Mesendoderm (in vitro differentiated cells): ENCODE measurements at regions not wholly inside any gene's neighbourhood (a gene's known extent, or its start where the extent isn't known, plus 50 kb on each side); places are given as distances from the start of the nearest gene placed in this dataset.

ENCODE experiments used
- DNase-seq: peaks from one replicate; pipeline ENCODE4 v3.0.0; 2013
- H2AK5ac ChIP-seq: 2 replicates; pipeline ENCODE4 v1.6.1; 2013; ENCODE audit warnings: low read length, inconsistent platforms
- H2BK120ac ChIP-seq: 2 replicates; pipeline ENCODE4 v1.6.1; 2013; ENCODE audit warnings: low read depth, mild to moderate bottlenecking, low read length, moderate library complexity, mixed read lengths
- H2BK15ac ChIP-seq: replicated peaks from 2 replicates; pipeline ENCODE4 v1.6.1; 2013; ENCODE audit warnings: low read depth, mild to moderate bottlenecking, moderate library complexity
- H2BK5ac ChIP-seq: 2 replicates; pipeline ENCODE4 v1.6.1; 2013; ENCODE audit warnings: low read length, inconsistent platforms
- H3K18ac ChIP-seq: 2 replicates; pipeline ENCODE4 v1.6.1; 2013; ENCODE audit warnings: mild to moderate bottlenecking, low read length, mixed read lengths
- H3K23ac ChIP-seq: one replicate; pipeline ENCODE4 v1.6.1; 2013; ENCODE audit warnings: low read length
- H3K27ac ChIP-seq: 2 replicates; pipeline ENCODE4 v1.5.1; 2013; ENCODE audit warnings: low read depth, mild to moderate bottlenecking, inconsistent platforms, low read length, moderate library complexity
- H3K27me3 ChIP-seq: 2 replicates; pipeline ENCODE4 v1.6.1; 2013; ENCODE audit warnings: low read length, control low read depth, mild to moderate bottlenecking, inconsistent platforms; ENCODE audit not compliant: insufficient read depth, poor library complexity
- H3K36me3 ChIP-seq: 2 replicates; pipeline ENCODE4 v1.6.1; 2013; ENCODE audit warnings: low read length, inconsistent platforms; ENCODE audit not compliant: control insufficient read depth, insufficient read depth
- H3K4ac ChIP-seq: one replicate; pipeline ENCODE4 v1.6.1; 2013; ENCODE audit warnings: low read depth, mild to moderate bottlenecking, low read length, moderate library complexity
- H3K4me1 ChIP-seq: 2 replicates; pipeline ENCODE4 v1.6.1; 2013; ENCODE audit warnings: low read depth, low read length, inconsistent platforms; ENCODE audit not compliant: control insufficient read depth
- H3K4me2 ChIP-seq: 2 replicates; pipeline ENCODE4 v1.6.1; 2013; ENCODE audit warnings: low read length
- H3K4me3 ChIP-seq: 2 replicates; pipeline ENCODE4 v1.5.1; 2013; ENCODE audit warnings: mild to moderate bottlenecking, low read length
- H3K56ac ChIP-seq: one replicate; pipeline ENCODE4 v1.6.1; 2013; ENCODE audit warnings: low read length
- H3K79me1 ChIP-seq: 2 replicates; pipeline ENCODE4 v1.6.1; 2013; ENCODE audit warnings: low read length, inconsistent platforms
- H3K79me2 ChIP-seq: 2 replicates; pipeline ENCODE4 v1.6.1; 2013; ENCODE audit warnings: mild to moderate bottlenecking, low read length; ENCODE audit not compliant: control insufficient read depth, insufficient read depth
- H3K9ac ChIP-seq: 2 replicates; pipeline ENCODE4 v1.6.1; 2013; ENCODE audit warnings: low read length, inconsistent platforms
- H4K5ac ChIP-seq: one replicate; pipeline ENCODE4 v1.6.1; 2013; ENCODE audit warnings: low read length
- H4K8ac ChIP-seq: one replicate; pipeline ENCODE4 v1.6.1; 2013; ENCODE audit warnings: low read depth, mild to moderate bottlenecking, control low read depth, low read length, moderate library complexity
- WGBS: extraction: QIAGEN DNeasy Blood & Tissue Kit; methylation state at CpG from one replicate; pipeline ENCODE4 v1.1.7; 2013; ENCODE audit warnings: low lambda C conversion rate, missing lambda C conversion rate; ENCODE audit not compliant: insufficient coverage; ENCODE audit errors: extremely low coverage; 5-methylcytosine and 5-hydroxymethylcytosine counted together

DNA sequence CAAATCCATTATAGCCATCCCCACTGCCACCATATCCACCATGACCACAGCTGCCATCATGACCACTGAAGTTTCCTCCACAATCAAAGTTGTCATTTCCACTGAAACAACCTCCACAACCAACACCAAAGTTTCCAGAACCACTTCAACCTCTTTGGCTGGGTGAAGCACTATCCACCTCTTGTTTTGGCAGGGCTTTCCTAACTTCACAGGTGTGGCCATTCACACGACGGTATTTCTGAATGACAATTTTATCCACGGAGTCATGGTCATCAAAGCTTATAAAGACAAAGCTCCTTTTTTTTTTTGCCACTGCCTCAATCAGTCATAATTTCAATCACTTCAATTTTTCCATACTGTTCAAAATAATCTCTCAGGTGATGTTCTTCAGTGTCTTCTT, 89.8 kb upstream of the UGP2 start:
- Histone ChIP-seq H3K4ac (no peak overlapping the region), H3K79me1 (no peaks in the 10 kb centered on the region), H3K23ac (no peak overlapping the region), H3K4me2 (no peak overlapping the region), H2BK15ac (no peak overlapping the region), H2BK5ac (no peak overlapping the region), H3K4me1 (no peaks in the 10 kb centered on the region), H2AK5ac (no peak overlapping the region), H4K5ac (no peak overlapping the region), H3K27ac (no peak overlapping the region), H2BK120ac (no peak overlapping the region), H3K36me3 (no peaks in the 10 kb centered on the region), H3K56ac (no peak overlapping the region), H3K4me3 (no peak overlapping the region), H3K18ac (no peak overlapping the region), H3K27me3 (no peaks in the 10 kb centered on the region), H3K9ac (no peak overlapping the region), H3K79me2 (no peaks in the 10 kb centered on the region), H4K8ac (no peak overlapping the region)
- no peak for DNase-seq
- no CpG with 5 or more reads among the region's 3 CpGs for WGBS

DNA sequence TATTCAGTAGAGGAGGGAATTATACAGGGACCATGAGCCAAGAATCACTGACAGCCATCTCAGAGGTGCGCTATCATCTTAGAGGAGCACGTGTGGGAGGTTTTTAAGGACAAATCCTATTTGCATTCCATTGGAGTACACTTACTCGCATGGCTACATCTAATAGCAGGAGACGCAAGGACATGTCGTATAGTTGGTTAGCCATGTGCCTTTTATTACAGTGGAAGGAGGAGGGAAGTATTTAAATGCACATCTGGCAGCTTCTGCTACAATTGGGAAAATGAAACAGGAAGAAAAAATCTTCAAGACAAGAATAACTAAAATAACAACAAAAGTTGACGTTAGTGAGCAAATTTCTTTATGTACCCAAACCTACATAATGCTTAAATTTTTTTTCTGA, 86.5 kb upstream of the UGP2 start:
- no peak for DNase-seq
- Histone ChIP-seq H3K18ac (no peak overlapping the region), H2BK120ac (no peak overlapping the region), H3K56ac (no peak overlapping the region), H3K27ac (no peak overlapping the region), H3K23ac (no peak overlapping the region), H4K8ac (no peak overlapping the region), H3K4me2 (no peak overlapping the region), H3K36me3 (no peaks in the 10 kb centered on the region), H2AK5ac (no peak overlapping the region), H3K4ac (no peak overlapping the region), H3K4me1 (no peaks in the 10 kb centered on the region), H3K9ac (no peak overlapping the region), H3K27me3 (no peaks in the 10 kb centered on the region), H3K79me2 (no peaks in the 10 kb centered on the region), H3K4me3 (no peak overlapping the region), H3K79me1 (no peaks in the 10 kb centered on the region), H2BK5ac (no peak overlapping the region), H2BK15ac (no peak overlapping the region), H4K5ac (no peak overlapping the region)
- no CpG with 5 or more reads among the region's 6 CpGs for WGBS

DNA sequence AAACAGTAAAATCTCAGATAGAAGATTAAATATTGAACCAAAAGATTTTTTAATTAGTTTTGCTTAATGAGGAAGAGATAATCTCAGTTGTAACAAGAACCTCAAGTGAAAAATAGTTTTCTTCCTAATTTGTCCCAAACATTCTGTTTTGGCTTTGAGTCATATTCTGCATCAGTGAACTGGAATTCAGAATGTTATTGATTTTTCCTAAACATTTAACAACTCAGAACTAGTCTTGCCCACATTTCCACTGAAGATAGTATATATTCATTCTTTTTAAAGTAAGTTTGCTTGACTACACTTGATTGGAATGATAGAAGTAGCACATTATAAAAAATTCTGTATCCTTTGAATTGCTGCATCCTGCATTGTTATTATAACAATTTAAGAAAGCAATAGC, 85.7 kb upstream of the UGP2 start:
- H2AK5ac ChIP-seq, result no peak overlapping the region
- H3K56ac ChIP-seq, result no peak overlapping the region
- H3K79me2 ChIP-seq, result no peaks in the 10 kb centered on the region
- no peak overlapping the region for H4K5ac ChIP-seq
- H3K36me3 ChIP-seq, result no peaks in the 10 kb centered on the region
- H2BK5ac ChIP-seq, result no peak overlapping the region
- H3K27me3 ChIP-seq, result no peaks in the 10 kb centered on the region
- H2BK15ac ChIP-seq, result no peak overlapping the region
- H2BK120ac ChIP-seq, result no peak overlapping the region
- H3K4me1 ChIP-seq, result no peaks in the 10 kb centered on the region
- no peak overlapping the region for H3K9ac ChIP-seq
- no peak overlapping the region for H3K23ac ChIP-seq
- H3K79me1 ChIP-seq, result no peaks in the 10 kb centered on the region
- H3K4me2 ChIP-seq, result no peak overlapping the region
- no peak overlapping the region for H3K4ac ChIP-seq
- DNase-seq, result no peak
- no peak overlapping the region for H3K18ac ChIP-seq
- H3K4me3 ChIP-seq, result no peak overlapping the region
- no peak overlapping the region for H3K27ac ChIP-seq
- H4K8ac ChIP-seq, result no peak overlapping the region

DNA sequence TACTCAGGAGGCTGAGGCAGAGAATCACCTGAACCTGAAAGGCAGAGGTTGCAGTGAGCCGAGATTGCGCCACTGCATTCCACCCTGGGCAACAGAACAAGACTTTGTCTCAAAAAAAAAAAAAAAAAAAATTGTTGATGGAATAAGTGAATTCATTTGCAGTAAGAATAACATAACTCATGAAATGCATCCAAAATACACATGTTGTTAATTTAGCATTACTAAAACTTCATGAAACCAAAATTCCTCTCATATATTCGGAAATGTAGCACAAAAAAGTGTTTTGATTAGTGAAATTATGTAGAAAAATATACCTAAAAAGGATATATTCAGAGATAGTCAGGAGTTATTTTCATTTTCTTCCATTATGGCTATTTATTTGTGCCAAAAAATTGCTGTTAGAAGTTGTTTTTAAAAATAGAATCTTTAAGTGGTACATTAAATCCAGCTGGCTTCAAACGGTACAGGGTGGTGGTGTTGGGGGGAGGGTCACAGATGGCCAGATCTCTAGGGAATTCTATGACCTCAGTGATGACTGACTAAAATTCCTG, 78.2 kb upstream of the UGP2 start:
- Histone ChIP-seq H3K56ac (no peak overlapping the region), H4K5ac (no peak overlapping the region), H3K23ac (no peak overlapping the region), H3K27ac (no peak overlapping the region), H3K36me3 (no peaks in the 10 kb centered on the region), H3K27me3 (no peaks in the 10 kb centered on the region), H3K4me2 (no peak overlapping the region), H3K4me3 (no peak overlapping the region), H3K4ac (no peak overlapping the region), H2AK5ac (no peak overlapping the region), H4K8ac (no peak overlapping the region), H3K18ac (no peak overlapping the region), H3K4me1 (peaks cover 3% of the 10 kb centered on the region), H2BK15ac (no peak overlapping the region), H3K79me2 (no peaks in the 10 kb centered on the region), H2BK120ac (no peak overlapping the region), H2BK5ac (no peak overlapping the region), H3K9ac (no peak overlapping the region), H3K79me1 (no peaks in the 10 kb centered on the region)
- no CpG with 5 or more reads among the region's 4 CpGs for WGBS
- no peak for DNase-seq

DNA sequence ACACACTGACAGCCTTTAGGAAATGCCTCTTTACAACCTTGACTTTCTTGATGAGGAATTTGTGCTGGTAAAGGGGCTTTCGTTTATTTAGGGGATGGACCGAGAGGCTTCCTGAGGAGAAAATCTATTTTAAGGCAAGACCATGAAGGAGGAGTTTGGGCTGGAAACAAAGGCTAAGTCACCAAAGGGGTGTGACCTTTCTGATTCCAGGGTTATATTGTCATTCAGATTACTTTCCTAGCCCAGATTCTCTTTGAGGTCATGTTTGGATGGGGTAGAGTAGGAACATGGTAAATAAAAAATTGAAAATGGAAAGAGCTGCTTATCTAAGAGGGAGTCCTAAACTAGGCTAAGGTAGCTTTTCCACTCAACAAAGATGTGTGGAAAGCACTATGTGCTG, 77.1 kb upstream of the UGP2 start:
- no peak overlapping the region for H2AK5ac ChIP-seq
- no peaks in the 10 kb centered on the region for H3K36me3 ChIP-seq
- H3K4me2 ChIP-seq, result no peak overlapping the region
- DNase-seq, result peak; percentile 17
- H3K18ac ChIP-seq, result no peak overlapping the region
- no peak overlapping the region for H3K56ac ChIP-seq
- H3K27ac ChIP-seq, result no peak overlapping the region
- H4K8ac ChIP-seq, result no peak overlapping the region
- H2BK120ac ChIP-seq, result no peak overlapping the region
- no peak overlapping the region for H3K23ac ChIP-seq
- WGBS, result no CpG with 5 or more reads among the region's 2 CpGs
- H3K4ac ChIP-seq, result no peak overlapping the region
- H3K4me3 ChIP-seq, result no peak overlapping the region
- H2BK5ac ChIP-seq, result no peak overlapping the region
- H2BK15ac ChIP-seq, result peak overlapping the region; percentile 57
- H4K5ac ChIP-seq, result no peak overlapping the region
- no peak overlapping the region for H3K9ac ChIP-seq
- H3K79me2 ChIP-seq, result no peaks in the 10 kb centered on the region
- no peaks in the 10 kb centered on the region for H3K27me3 ChIP-seq
- H3K4me1 ChIP-seq, result peaks cover 3% of the 10 kb centered on the region
- no peaks in the 10 kb centered on the region for H3K79me1 ChIP-seq

- Histone ChIP-seq H3K27me3 (no peaks in the 10 kb centered on the region), H3K4me2 (no peak overlapping the region), H3K4ac (no peak overlapping the region), H3K56ac (no peak overlapping the region), H2AK5ac (no peak overlapping the region), H3K18ac (no peak overlapping the region), H3K27ac (no peak overlapping the region), H3K9ac (no peak overlapping the region), H3K36me3 (no peaks in the 10 kb centered on the region), H3K79me2 (no peaks in the 10 kb centered on the region), H2BK120ac (no peak overlapping the region), H3K4me1 (peaks cover 3% of the 10 kb centered on the region), H4K8ac (no peak overlapping the region), H3K79me1 (no peaks in the 10 kb centered on the region), H3K23ac (no peak overlapping the region), H4K5ac (no peak overlapping the region), H2BK5ac (no peak overlapping the region), H3K4me3 (no peak overlapping the region), H2BK15ac (no peak overlapping the region)
- no CpG with 5 or more reads among the region's 2 CpGs for WGBS
- no peak for DNase-seq
Measured at GRCh38 chr2:63765117-63765516, 76.6 kb upstream of the UGP2 start.
